ENCODE measurements at regions not wholly inside any gene's neighbourhood (a gene's known extent, or its start where the extent isn't known, plus 50 kb on each side); places are given as distances from the start of the nearest gene placed in this dataset.
A peak's percentile ranks its signal among the peaks of the same experiment; 100 is the strongest.
"Not testable (repeated sequence)": the region's sequence is repeated elsewhere in the genome, so short reads cannot be mapped to it uniquely, and the experiment has no call there.

DNA sequence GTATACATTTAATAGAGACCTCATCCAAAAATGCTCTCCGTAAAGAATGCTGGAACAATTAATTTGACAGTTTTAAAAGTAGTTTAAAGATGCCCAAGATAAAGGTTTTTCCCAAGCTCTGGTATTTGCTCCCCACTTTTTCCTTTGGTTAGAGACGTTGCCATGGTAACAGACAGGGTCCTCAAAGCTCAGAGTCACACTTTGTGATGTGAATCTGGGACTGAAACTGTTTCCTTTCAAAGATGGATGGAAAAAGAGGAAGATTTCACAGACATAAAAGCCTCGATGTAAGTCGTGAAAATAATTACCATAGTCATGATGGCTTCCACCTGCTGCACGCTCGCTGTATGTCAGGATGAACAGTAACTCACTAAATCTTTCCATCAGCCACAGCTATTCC lies 229.5 kb downstream of the MSX2 start:
- no peak for FAIRE-seq

DNA sequence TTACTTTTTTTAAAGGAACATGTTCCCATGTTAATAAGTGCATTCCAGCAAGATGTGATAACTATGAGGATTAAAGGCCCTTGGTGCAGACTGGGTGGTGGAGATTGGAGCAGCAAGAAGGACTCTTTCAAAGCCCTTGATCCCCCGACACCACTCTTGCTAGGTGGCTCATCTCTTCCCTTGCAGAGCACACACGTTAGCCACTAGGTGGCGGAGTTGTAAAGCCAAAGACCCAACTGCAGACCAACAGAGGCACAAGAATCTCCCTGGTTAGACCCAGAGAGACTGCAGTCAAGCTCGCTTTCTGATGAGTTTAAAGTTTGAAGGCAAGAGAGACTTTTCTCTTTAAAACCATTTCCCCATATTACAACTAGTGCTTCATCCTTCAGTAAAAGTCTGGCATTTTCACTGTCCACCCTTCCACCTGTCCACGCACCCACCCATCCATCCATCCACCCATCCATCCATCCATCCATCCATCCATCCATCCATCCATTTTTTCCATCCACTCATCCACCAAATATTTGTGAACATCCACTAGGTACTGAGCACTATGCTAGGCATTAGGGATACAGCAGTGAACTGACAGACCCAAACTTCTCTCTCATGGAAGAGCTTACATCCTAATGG lies 226.9 kb downstream of the MSX2 start:
- FAIRE-seq, result peak; percentile 96

DNA sequence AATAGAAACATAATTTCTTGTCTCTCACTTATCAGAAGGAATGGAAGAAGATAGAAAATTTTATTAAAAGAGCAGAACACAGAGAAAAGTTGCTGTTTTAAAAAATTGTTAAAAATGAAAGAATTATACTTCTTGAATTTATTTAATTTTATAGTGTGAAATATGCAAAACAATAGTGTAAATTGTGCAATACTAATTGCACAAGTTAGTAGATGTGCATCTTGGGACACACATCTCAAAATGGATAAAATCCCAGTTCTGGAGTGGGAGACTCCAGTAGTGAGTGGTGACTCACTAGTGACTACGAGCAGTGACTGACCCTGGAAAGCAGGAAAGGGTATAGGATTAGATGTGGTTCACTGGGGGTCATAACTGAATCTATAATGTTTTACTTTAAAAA lies 223.2 kb downstream of the MSX2 start:
- FAIRE-seq, result no peak

DNA sequence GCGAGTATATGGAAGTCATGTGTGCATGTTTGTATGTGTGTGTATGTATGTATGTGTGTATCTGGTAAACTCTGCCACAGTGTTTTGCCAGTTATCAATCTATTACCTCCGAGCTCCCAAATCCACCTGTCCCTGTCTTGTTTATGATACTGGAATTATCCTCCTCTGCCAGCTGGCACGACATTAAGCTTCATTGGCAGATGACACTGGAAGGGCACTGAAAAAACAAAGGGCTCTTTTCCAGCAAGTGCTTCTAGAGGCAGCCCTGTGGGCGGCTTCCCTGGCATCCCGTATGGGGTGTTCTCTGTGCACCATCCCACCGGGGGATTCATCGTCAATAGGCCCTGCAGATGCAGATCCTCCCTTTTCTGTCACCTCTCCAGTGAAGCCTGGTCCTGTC lies 221.5 kb downstream of the MSX2 start:
- FAIRE-seq, result no peak

DNA sequence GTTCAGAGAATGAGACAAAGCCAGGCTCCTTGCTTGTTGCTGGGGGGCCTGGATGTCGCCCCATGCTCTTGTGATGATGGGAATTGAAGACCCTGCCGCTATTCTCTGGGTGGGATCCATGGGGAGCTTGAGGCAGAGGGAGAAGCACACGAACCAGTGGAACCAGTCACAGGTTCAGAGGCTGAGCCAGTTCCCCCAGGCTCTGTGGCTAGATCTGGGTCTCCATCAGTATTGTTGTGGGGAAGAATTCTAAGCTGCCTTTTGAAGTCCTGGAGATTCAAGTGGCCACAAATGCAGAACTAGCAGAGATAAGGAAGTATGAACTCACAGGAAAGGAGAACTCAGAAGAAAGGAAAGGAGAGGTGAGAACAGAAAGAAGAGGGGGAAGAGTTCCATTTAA lies 219.4 kb downstream of the MSX2 start:
- no peak for FAIRE-seq

DNA sequence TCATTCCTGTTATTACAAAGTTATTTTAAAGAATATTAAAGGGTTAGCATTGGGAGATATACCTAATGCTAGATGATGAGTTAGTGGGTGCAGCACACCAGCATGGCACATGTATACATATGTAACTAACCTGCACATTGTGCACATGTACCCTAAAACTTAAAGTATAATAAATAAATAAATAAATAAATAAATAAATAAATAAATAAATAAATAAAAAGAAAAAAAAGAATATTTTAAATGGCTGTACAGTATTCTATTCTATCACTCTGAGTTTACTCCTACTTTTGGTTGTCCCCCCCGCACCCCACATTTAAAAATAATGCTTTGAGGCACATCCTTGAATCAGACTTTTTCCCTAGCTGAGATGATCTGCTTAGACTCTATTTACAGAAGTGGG lies 218.6 kb downstream of the MSX2 start:
- not testable (repeated sequence) for FAIRE-seq

DNA sequence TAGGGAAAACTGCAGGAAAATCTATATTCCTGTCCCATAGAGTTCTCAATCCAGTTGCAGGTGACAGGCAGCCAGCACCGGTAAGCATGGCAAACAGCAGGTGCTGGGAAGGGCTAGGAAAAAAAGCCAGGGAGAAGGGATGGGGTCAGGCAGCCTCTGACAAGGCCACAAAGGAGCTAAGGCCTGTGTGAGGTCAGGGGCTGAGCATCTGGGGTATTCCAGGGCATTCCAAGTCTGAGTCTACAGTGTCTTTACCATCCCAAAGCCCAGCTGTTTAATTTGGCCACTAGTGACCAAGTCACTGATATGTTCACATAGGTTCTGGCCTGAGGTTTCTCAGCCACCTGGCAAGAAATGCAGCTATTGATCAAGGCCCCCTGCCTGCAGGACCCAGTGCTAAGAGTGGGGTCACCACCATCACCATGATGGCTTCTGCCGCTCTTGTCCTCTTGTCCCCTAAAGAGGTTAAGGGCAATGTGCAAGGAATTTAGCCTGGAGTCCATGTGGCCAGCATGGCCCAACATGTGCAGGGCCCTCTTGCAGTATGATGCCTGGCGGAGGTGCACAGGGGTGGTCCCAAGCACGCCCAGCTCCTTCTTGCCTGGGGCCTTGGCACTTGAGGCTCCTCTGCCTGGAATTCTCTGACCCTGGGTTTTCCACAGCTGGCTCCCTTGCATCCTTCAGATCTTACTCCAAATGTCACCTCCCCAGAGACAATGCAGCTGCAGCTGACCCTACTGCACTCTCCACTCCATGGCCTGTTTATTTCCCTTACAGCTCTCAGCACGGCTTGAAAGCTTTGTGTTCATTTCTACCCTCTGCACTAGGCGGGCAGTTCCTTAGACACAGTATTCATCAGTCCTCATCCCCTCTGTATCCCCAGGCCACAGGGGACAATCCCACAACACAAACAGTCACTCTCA lies 213.1 kb downstream of the MSX2 start:
- no peak for FAIRE-seq

DNA sequence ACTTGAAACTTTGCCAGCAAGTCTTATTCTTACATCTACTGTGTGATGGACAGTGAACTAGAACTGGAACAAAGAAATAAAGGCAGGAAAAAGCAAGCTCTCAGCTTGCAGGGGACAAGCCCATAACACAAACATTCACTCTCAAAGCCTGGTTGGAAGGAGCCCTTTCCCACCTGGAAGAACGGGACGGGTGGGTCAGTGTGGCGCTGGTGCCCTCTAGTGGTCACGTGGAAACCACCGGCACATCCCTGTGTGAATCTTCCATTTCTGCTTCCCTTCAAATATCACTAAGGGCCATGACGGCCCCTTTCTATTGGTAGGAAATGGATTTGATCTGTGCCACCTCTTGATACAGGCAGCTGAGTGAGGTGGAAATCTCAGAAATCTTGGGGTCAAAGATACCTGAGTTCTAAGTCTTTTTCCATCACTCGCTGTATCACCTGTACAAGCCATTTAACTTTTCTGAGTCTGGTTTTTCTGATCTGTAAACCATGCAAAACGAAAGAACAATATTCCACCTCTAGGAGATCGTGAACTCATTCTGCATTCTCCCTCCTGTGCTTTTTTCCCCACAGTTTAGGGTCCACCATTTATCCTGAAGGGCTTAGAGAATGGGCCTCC lies 211.6 kb downstream of the MSX2 start:
- peak; percentile 38 for FAIRE-seq

DNA sequence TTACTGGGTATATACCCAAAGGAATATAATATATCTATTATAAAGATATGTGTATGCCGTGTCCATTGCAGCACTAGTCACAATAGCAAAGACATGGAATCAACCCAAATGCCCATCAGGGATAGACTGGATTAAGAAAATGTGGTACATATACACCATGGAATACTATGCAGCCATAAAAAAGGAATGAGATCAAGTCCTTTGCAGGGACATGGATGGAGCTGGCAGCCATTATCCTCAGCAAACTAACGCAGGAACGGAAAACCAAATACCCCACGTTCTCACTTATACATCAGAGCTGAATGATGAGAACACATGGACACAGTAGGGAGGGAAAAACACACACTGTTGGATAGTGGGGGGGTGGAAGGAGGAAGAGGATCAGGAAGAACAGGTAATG lies 206.7 kb downstream of the MSX2 start:
- FAIRE-seq, result not testable (repeated sequence)

DNA sequence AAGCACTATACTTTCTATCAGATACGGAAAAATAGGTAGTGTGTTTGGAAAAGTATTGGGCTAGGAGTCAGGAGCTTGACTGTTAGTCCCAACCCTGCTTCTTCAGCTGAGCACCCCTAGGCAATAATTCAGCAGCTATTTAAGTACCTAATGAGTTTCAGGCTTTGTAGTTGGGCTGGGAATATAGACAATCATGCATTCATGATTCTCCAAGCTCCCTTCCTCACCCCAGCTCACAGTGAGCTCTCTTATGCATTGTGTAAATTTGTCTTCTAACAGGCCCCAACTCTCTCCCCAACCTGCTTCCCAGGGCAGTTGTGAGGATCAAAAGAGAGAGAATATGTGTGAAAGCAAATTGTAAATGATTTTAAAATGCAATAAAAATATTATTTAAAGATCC lies 201.2 kb downstream of the MSX2 start:
- no peak for FAIRE-seq

DNA sequence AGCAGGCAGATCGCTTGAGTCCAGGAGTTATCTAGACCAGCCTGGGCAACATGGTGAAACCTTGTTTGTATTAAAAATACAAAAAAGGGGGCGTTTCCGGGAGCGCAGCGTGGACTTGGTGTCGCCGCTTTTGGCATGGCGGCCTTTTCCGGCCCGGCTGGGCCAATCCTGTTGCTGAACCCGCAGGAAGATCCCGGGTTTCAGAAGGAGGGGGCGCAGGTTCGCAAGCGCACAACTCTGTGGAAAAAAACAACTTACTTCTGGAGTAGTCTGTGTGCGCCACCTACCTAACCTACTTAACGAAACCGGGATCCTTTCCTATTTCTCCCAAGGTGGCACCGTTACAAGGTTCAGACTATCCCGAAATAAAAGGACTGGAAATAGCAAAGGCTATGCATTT lies 198.6 kb downstream of the MSX2 start:
- no peak for FAIRE-seq

DNA sequence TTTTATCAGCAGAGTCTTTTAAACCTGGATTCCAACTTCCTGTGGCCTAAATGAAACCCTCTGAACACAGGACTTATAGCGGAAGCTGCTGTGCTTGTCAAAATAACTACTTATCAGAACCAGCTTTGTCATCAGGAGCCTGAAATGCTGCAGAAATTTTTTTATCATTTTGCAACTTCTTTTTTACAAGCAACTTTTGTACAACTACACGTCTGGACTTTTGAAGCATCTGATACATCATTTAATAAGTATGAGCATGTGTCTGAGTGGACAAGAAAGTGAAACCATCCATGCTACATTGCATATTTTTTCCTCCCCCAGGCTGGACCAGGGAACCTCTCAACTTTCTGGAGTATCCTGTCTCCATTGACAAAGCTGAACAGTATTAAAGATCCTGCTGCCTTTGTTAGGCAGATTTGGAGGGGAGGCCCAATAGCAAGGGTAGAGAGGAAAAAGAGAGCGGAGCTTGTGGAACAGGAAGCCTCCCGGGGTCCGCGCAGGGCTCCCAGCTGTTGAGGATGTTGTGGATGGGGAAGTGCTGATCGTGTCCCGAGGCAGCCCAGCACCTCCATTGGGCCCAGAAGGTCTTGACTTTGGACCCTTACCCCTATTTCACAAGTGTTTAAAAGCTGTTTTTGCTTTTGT lies 196.6 kb downstream of the MSX2 start:
- FAIRE-seq, result no peak

DNA sequence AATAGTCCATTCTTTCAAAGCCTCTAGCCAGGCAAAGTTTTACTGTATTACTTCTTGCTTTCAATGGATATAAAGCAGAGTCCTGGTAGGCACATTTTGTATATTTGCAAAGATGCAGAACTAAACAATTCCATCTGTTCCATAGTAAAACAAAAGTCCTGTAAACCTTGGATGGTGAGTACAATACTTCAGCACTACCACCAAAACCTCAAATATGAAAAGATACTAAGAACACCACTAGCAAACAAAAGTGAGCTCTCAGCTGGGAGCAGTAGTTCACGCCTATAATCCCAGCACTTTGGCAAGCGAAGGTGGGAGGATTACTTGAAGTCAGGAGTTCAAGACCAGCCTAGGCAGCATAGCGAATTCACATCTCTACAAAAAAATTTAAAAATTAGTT lies 195.0 kb downstream of the MSX2 start:
- FAIRE-seq, result no peak

DNA sequence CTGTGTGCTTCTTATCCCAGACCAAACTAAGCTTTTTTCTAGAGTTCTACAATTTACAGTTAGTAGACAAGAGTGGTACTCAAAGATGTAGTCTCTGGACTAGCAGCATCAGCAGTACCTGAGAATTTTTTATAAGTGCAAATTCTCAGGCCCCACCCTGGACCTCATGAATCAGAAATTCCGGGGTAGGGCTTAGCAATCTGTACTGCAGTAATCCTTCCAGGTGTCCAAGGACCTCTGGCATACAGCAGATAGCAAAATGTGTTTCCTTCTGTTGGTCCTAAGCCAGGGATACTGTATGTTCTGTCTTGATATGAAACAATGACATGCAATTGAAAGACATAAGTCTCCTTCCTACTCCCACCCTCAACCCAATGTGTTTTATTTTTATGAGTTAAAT lies 194.3 kb downstream of the MSX2 start:
- no peak for FAIRE-seq

DNA sequence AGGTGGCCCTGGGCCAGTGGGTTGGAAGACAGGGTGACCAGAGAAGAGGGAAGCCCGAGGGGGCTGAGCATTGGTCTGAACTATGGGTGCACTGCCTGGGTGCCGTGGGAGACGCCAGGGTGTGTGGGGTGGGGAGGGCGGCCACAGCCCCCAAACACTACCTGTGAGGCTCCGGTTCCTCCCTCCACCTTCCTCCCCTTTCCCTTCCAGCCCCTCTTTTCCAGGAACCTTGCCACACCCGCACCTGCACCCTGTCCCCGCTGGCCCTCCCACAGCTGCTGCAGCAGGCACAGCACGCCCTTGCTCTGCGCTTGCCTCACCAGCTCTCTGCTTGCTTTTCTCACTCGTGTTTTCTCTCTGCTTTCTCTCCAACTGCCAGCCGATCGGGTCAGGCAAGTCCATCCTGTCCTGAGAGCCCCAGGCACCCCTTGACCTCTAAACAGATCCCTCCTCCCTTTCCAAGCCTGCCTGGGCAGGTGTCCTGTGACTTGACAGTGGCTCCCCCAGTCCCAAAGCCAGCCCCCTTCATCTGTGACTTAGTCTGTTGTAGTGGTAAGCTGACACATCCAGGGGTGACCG lies 193.7 kb downstream of the MSX2 start:
- no peak for FAIRE-seq

DNA sequence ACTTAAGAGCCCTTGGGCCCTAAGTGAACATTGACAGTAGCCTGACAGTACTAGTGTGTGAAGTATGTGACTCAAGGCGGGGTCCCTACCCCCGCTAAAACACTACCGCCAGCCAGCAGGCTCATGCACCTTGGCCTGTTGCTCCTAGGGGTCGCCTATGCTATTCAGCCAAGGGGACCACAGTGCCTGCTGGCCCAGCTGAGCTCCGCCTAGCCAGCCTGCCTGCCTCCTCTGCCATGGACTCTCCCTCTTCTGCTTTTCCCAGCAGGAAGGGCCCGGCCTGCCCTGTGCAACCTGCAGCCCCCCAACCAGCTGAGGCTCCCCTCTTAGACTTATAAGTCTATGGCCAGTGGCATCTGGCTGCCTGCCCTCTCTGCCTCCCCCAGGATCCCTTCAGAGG lies 193.1 kb downstream of the MSX2 start:
- not testable (repeated sequence) for FAIRE-seq

DNA sequence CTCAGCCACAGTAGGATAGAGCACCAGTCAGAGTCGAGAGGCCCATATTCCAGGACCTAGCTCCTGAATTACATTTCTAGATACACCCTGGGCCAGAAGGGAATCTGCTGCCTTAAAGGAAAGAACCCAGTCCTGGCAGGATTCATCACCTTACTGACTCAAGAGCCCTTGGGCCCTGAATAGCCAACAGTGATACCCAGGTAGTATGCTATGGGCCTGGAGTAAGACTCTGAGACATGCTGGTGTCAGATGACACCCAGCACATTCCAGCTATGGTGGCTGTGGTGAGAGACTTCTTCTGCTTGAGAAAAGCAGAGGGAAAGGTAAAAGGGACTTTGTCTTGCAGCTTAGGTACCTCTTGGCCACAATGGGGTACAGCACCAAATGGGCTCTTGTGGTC lies 192.5 kb downstream of the MSX2 start:
- not testable (repeated sequence) for FAIRE-seq

DNA sequence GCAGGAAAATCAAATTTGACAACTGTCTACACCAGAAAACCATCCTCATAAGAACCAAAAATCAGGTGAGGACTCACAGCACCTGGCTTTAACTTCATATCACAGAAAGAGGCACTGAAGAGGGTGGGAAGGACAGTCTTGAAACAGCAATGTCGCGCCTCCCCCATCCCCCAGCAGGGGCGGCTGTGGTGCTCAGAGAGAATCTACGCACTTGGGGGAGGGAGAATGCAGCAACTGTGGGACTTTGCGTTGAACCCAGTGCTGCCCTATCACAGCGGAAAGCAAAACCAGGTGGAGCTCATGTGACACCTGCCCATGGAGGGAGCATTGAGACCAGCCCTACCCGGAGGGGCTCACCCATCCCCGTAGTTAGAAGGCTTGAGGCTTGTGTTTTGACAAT lies 191.8 kb downstream of the MSX2 start:
- FAIRE-seq, result no peak

DNA sequence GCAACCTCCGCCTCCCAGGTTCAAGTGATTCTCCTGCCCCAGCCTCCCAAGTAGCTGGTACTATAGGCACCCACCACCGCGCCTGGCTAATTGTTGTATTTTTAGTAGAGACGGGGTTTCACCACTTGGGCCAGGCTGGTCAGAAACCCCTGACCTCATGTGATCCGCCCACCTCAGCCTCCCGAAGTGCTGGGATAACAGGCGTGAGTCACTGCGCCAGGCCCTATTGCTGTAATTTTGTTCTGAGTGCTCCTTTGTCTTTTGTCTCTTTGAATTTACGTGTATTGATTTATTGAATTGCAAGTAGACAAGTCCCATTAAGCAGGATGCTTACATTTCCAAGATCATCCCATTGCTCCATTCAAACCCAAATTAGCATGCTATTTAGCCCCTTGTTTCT lies 186.7 kb downstream of the MSX2 start:
- FAIRE-seq, result no peak

DNA sequence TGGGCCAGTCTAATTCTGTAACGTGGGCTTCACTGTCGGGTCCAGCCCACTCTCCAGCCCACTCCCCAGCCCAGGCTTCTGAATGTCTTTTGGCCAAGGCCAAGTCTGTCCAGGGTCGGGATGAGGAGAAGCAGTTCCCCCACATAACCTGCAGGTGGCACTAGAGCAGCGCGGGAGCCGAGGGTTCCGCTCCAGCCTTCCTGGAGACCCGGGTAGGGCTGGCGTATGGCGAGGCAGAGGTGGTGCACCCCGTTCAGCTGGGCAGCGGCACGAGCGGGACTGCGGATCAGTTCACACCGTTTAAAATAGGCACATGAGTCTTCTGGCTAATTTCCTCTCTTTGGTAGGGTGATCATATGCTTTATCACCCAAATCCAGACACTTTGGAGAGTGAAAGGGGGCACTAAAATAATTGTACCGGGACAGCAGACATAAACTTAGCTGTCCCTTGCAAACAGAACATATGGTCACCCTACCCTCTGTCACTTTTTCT lies 185.9 kb downstream of the MSX2 start:
- no peak for FAIRE-seq

DNA sequence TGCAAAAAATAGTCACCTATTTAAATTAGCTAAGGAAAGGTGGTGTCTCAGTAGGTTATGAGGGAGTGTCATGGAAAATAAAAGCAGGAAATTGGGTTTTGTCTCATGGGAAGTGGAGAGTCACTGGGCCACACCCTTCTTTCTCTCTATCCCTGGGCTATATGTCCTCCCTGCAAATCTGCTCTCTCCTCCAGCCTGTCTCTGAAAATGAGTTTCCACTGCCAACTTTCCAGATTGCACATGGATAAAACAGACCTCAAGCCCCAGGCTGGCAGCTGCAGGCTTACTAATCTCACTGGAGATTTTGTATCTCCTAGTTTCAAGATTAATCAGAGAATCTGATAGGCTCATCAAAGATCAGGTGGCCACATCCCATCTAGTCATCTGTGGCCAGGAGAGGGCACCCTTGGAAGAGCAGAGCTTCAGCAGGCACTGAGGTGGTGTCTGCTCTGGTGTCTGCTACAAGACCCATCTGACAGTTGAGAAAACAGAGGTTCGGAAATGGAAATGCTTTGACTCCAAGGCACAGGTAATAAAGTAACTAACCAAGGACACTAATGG lies 178.9 kb downstream of the MSX2 start:
- no peak for FAIRE-seq

DNA sequence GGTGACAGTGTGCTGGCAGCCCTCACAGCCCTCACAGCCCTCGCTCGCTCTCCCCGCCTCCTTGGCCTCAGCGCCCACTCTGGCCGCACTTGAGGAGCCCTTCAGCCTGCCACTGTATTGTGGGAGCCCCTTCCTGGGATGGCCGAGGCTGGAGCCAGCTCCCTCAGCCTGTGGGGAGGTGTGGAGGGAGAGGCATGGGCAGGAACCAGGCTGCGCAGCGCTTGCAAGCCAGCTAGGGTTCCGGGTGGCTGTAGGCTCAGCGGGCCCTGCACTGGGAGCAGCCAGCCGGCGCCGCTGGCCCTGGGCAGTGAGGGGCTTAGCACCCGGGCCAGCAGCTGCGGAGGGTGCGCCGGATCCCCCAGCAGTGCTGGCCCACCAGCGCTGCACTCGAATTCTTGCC lies 177.0 kb downstream of the MSX2 start:
- no peak for FAIRE-seq
